Neuron (in vitro differentiated cells): ENCODE measurements at regions not wholly inside any gene's neighbourhood (a gene's known extent, or its start where the extent isn't known, plus 50 kb on each side); places are given as distances from the start of the nearest gene placed in this dataset.

ENCODE experiments used
- H2AFZ ChIP-seq: one replicate; pipeline ENCODE4 v1.6.1; 2013; ENCODE audit warnings: low read depth, mild to moderate bottlenecking, inconsistent platforms, low read length, moderate library complexity
- H3K27me3 ChIP-seq: one replicate; pipeline ENCODE4 v1.6.1; 2013; ENCODE audit warnings: low read length; ENCODE audit not compliant: insufficient read depth
- H3K36me3 ChIP-seq: one replicate; pipeline ENCODE4 v1.6.1; 2013; ENCODE audit warnings: low read length; ENCODE audit not compliant: insufficient read depth
- H3K4me1 ChIP-seq: one replicate; pipeline ENCODE4 v1.6.1; 2013; ENCODE audit warnings: low read length; ENCODE audit not compliant: insufficient read depth
- H3K4me3 ChIP-seq: 2 replicates; pipeline ENCODE4 v1.5.1; 2013; ENCODE audit warnings: mild to moderate bottlenecking, low read length, moderate library complexity
- H3K9me3 ChIP-seq: one replicate; pipeline ENCODE4 v1.6.1; 2013; ENCODE audit warnings: low read length

DNA sequence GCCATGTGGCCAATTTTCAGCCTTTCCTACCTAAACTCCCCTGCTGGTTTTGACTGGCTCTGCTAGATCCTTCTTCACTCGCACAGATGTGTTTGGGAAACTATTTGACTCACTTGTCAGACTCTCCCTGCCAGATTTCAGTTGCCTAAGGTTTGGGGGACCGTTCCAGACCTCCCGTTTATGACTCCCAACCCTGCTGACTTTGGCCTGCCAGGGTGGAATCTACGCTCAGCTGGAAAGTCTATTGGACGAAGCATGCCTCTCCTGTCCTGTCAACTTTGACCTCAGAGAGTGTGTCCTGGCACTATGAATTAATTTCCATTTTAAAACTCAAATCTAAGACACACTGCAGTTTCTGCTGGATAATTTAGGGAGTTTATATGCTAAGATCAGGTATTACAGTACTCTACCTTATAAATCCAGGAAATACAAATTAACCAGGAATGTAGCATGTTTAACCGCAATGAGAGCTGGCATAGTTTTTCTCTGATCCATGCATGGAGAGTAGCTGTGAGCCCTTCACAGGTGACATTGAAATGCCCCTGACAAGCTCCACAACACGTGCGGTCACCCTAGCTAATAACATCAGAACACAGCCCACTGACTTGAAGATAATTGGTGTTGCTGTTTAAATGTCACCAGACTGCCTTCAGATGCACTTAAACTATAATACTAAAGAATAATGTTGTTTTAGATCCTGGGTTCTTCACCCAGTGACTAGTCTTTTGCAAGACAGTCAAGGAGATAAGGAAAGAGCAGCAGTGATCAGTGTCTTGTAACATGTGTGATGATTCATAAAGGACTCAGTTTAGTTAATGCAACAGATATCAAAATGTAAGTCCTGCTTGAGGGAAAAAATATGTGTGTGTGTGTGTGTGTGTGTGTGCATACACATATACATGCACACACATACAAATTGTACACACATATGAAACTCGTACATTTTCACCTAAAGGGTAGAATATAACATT is 223.0 kb upstream of the MCTP2 start:
- Histone ChIP-seq H3K9me3 (peaks cover under 1% of the 10 kb centered on the region), H3K4me3 (no peak overlapping the region), H2AFZ (no peak overlapping the region), H3K27me3 (no peaks in the 10 kb centered on the region), H3K36me3 (no peaks in the 10 kb centered on the region), H3K4me1 (peaks cover 12% of the 10 kb centered on the region)

- Histone ChIP-seq H2AFZ (no peak overlapping the region), H3K4me1 (peaks cover 12% of the 10 kb centered on the region), H3K4me3 (no peak overlapping the region), H3K9me3 (no peaks in the 10 kb centered on the region), H3K36me3 (no peaks in the 10 kb centered on the region), H3K27me3 (no peaks in the 10 kb centered on the region)
Measured at GRCh38 chr15:94004697-94005096, 226.7 kb upstream of the MCTP2 start.

- Histone ChIP-seq H3K27me3 (no peaks in the 10 kb centered on the region), H3K4me3 (no peak overlapping the region), H2AFZ (no peak overlapping the region), H3K4me1 (no peaks in the 10 kb centered on the region), H3K9me3 (no peaks in the 10 kb centered on the region), H3K36me3 (no peaks in the 10 kb centered on the region)
Measured at GRCh38 chr15:94002041-94002440, 229.3 kb upstream of the MCTP2 start.

GRCh38 chr15:94001255-94001801 is 230.0 kb upstream of the MCTP2 start:
- no peak overlapping the region for H2AFZ ChIP-seq
- H3K9me3 ChIP-seq, result no peaks in the 10 kb centered on the region

DNA sequence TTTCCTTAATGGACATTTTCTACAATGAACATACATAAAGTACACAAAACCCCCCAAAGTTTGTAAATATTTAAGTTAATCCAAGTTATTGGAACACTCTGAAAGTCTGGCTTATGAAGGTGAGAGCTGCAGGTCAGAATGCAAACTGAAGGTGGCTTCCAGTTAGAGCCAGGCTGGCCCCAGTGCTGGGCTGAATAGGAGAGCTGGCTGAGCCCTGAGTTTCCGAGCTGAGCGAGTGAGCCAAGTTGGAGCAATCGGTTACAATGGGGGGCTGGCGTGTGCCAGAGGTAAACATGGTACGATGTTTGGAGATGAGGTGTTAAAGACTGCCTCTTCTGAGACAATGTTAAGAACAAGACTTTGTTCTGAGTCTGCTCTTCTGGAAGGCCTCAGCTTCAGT is 230.8 kb upstream of the MCTP2 start:
- no peaks in the 10 kb centered on the region for H3K9me3 ChIP-seq
- no peak overlapping the region for H3K4me3 ChIP-seq
- no peak overlapping the region for H2AFZ ChIP-seq
- H3K4me1 ChIP-seq, result no peaks in the 10 kb centered on the region
- H3K36me3 ChIP-seq, result no peaks in the 10 kb centered on the region
- H3K27me3 ChIP-seq, result no peaks in the 10 kb centered on the region

More at GRCh38 chr15:94001255-94001801, 230.0 kb upstream of the MCTP2 start:
- H3K4me1 ChIP-seq, result no peaks in the 10 kb centered on the region
- no peaks in the 10 kb centered on the region for H3K36me3 ChIP-seq
- H3K27me3 ChIP-seq, result no peaks in the 10 kb centered on the region
- H3K4me3 ChIP-seq, result no peak overlapping the region

DNA sequence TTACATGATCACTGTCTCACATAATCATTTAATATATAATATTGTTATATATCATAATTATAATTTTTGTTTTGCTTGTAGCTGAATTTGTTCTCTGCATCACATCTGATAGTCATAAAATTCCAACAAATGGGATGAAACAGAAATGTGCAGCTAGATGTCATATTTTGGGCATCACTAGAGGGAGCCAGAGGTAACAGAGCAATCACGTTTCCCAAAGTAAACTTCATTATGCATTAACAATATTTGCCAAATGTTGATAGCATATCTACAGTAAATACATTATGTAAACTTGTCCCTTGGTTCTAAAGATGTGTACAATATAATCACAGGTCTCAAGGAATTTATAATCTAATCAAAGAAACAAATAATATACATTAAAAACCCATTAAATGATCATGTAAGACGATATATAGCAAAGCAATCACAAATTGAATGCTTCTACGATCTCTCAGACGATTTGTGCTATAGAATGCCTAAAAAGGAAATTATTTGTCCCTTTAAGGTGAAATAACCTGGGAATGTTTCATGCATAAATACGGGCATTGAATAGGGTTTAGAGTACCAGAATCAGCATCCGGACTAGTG is 234.2 kb upstream of the MCTP2 start:
- no peak overlapping the region for H2AFZ ChIP-seq
- H3K4me3 ChIP-seq, result no peak overlapping the region
- H3K9me3 ChIP-seq, result no peaks in the 10 kb centered on the region
- H3K36me3 ChIP-seq, result no peaks in the 10 kb centered on the region
- H3K4me1 ChIP-seq, result peaks cover 4% of the 10 kb centered on the region
- H3K27me3 ChIP-seq, result no peaks in the 10 kb centered on the region

- H2AFZ ChIP-seq, result no peak overlapping the region
- peaks cover 13% of the 10 kb centered on the region for H3K4me1 ChIP-seq
- H3K4me3 ChIP-seq, result no peak overlapping the region
- H3K27me3 ChIP-seq, result no peaks in the 10 kb centered on the region
- H3K36me3 ChIP-seq, result no peaks in the 10 kb centered on the region
- H3K9me3 ChIP-seq, result no peaks in the 10 kb centered on the region
Measured at GRCh38 chr15:93989440-93989998, 241.8 kb upstream of the MCTP2 start.

GRCh38 chr15:93987068-93987467 is 244.3 kb upstream of the MCTP2 start:
- Histone ChIP-seq H2AFZ (no peak overlapping the region), H3K36me3 (no peaks in the 10 kb centered on the region), H3K4me1 (peaks cover 34% of the 10 kb centered on the region), H3K4me3 (no peak overlapping the region), H3K9me3 (no peaks in the 10 kb centered on the region), H3K27me3 (no peaks in the 10 kb centered on the region)

- Histone ChIP-seq H3K36me3 (no peaks in the 10 kb centered on the region), H2AFZ (no peak overlapping the region), H3K9me3 (no peaks in the 10 kb centered on the region), H3K4me3 (no peak overlapping the region), H3K27me3 (no peaks in the 10 kb centered on the region), H3K4me1 (peaks cover 40% of the 10 kb centered on the region)
Measured at GRCh38 chr15:93986400-93986984, 244.9 kb upstream of the MCTP2 start.

DNA sequence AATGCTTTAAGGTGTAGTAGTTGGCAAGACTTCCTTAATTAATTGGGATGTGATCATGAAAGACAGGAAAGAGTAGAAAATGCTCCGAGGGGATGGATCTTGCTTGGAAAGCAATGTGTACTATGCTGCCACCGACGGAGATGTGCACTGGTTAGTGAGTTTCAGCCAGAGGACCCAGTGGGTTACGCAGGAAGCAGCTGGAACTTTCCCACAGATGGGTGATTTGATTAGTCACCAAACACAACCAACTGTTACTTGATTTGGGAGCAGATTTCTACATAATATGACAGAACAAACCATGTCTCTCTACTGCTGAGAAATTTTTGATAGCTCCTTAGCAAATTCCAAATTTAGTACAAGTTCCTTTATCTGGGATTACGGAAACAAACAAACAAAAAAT is 245.4 kb upstream of the MCTP2 start:
- Histone ChIP-seq H3K27me3 (no peaks in the 10 kb centered on the region), H3K36me3 (no peaks in the 10 kb centered on the region), H3K4me3 (no peak overlapping the region)

GRCh38 chr15:93985176-93985575 is 246.2 kb upstream of the MCTP2 start:
- Histone ChIP-seq H3K4me1 (peaks cover 40% of the 10 kb centered on the region), H3K36me3 (no peaks in the 10 kb centered on the region), H2AFZ (no peak overlapping the region), H3K27me3 (no peaks in the 10 kb centered on the region), H3K9me3 (no peaks in the 10 kb centered on the region), H3K4me3 (no peak overlapping the region)

More for the DNA sequence above, 245.4 kb upstream of the MCTP2 start:
- no peaks in the 10 kb centered on the region for H3K9me3 ChIP-seq
- no peak overlapping the region for H2AFZ ChIP-seq
- H3K4me1 ChIP-seq, result peaks cover 40% of the 10 kb centered on the region

GRCh38 chr15:93983526-93983925 is 247.8 kb upstream of the MCTP2 start:
- no peak overlapping the region for H3K4me3 ChIP-seq
- no peaks in the 10 kb centered on the region for H3K9me3 ChIP-seq
- H2AFZ ChIP-seq, result no peak overlapping the region
- H3K4me1 ChIP-seq, result peaks cover 40% of the 10 kb centered on the region
- no peaks in the 10 kb centered on the region for H3K36me3 ChIP-seq
- no peaks in the 10 kb centered on the region for H3K27me3 ChIP-seq
